ENCODE measurements at regions not wholly inside any gene's neighbourhood (a gene's known extent, or its start where the extent isn't known, plus 50 kb on each side); places are given as distances from the start of the nearest gene placed in this dataset.
A peak's percentile ranks its signal among the peaks of the same experiment; 100 is the strongest.
"Not testable (repeated sequence)": the region's sequence is repeated elsewhere in the genome, so short reads cannot be mapped to it uniquely, and the experiment has no call there.

- peaks cover 18% of the 10 kb centered on the region for H3K4me1 Mint-ChIP-seq (ENCODE audit: low read depth)
- no peaks in the 10 kb centered on the region for H3K9me3 Mint-ChIP-seq (ENCODE audit: low read depth)
- H3K4me3 Mint-ChIP-seq (ENCODE audit: unreplicated experiment), result no peak overlapping the region
- no peak for DNase-seq (ENCODE audit: low spot score)
- no peaks in the 10 kb centered on the region for H3K36me3 Mint-ChIP-seq (ENCODE audit: low read depth)
- no peaks in the 10 kb centered on the region for H3K27me3 Mint-ChIP-seq (ENCODE audit: low read depth)
- no peak overlapping the region for H3K27ac Mint-ChIP-seq (ENCODE audit: unreplicated experiment)
- TF ChIP-seq CTCF (IDR thresholded peaks at IDR 0.05), result no peak
Measured at GRCh38 chr11:37456746-37457145, 858.7 kb upstream of the RAG2 start.

GRCh38 chr11:37451903-37452302 is 853.9 kb upstream of the RAG2 start:
- H3K27ac Mint-ChIP-seq (ENCODE audit: unreplicated experiment), result no peak overlapping the region
- H3K4me1 Mint-ChIP-seq (ENCODE audit: low read depth), result peaks cover 29% of the 10 kb centered on the region
- H3K36me3 Mint-ChIP-seq (ENCODE audit: low read depth), result no peaks in the 10 kb centered on the region
- DNase-seq (ENCODE audit: low spot score), result no peak
- H3K4me3 Mint-ChIP-seq (ENCODE audit: unreplicated experiment), result no peak overlapping the region
- no peaks in the 10 kb centered on the region for H3K9me3 Mint-ChIP-seq (ENCODE audit: low read depth)
- no peak for TF ChIP-seq CTCF (IDR thresholded peaks at IDR 0.05)
- H3K27me3 Mint-ChIP-seq (ENCODE audit: low read depth), result no peaks in the 10 kb centered on the region

GRCh38 chr11:37450613-37451012 is 852.6 kb upstream of the RAG2 start:
- TF ChIP-seq CTCF (IDR thresholded peaks at IDR 0.05), result no peak
- no peaks in the 10 kb centered on the region for H3K36me3 Mint-ChIP-seq (ENCODE audit: low read depth)
- H3K4me1 Mint-ChIP-seq (ENCODE audit: low read depth), result peaks cover 29% of the 10 kb centered on the region
- H3K27ac Mint-ChIP-seq (ENCODE audit: unreplicated experiment), result no peak overlapping the region
- no peaks in the 10 kb centered on the region for H3K27me3 Mint-ChIP-seq (ENCODE audit: low read depth)
- no peak for DNase-seq (ENCODE audit: low spot score)
- no peaks in the 10 kb centered on the region for H3K9me3 Mint-ChIP-seq (ENCODE audit: low read depth)
- H3K4me3 Mint-ChIP-seq (ENCODE audit: unreplicated experiment), result no peak overlapping the region

GRCh38 chr11:37449146-37449545 is 851.1 kb upstream of the RAG2 start:
- H3K4me3 Mint-ChIP-seq (ENCODE audit: unreplicated experiment), result no peak overlapping the region
- H3K4me1 Mint-ChIP-seq (ENCODE audit: low read depth), result peaks cover 29% of the 10 kb centered on the region
- no peak overlapping the region for H3K27ac Mint-ChIP-seq (ENCODE audit: unreplicated experiment)
- H3K27me3 Mint-ChIP-seq (ENCODE audit: low read depth), result no peaks in the 10 kb centered on the region
- no peak for DNase-seq (ENCODE audit: low spot score)
- TF ChIP-seq CTCF (IDR thresholded peaks at IDR 0.05), result peak; percentile 89
- H3K36me3 Mint-ChIP-seq (ENCODE audit: low read depth), result no peaks in the 10 kb centered on the region
- H3K9me3 Mint-ChIP-seq (ENCODE audit: low read depth), result no peaks in the 10 kb centered on the region

- Mint-ChIP-seq H3K36me3 (ENCODE audit: low read depth) (no peaks in the 10 kb centered on the region), H3K4me3 (ENCODE audit: unreplicated experiment) (no peak overlapping the region), H3K4me1 (ENCODE audit: low read depth) (no peaks in the 10 kb centered on the region), H3K27me3 (ENCODE audit: low read depth) (no peaks in the 10 kb centered on the region), H3K27ac (ENCODE audit: unreplicated experiment) (no peak overlapping the region), H3K9me3 (ENCODE audit: low read depth) (peaks cover 5% of the 10 kb centered on the region)
- no peak for TF ChIP-seq CTCF (IDR thresholded peaks at IDR 0.05)
- no peak for DNase-seq (ENCODE audit: low spot score)
Measured at GRCh38 chr11:37442576-37442975, 844.5 kb upstream of the RAG2 start.

- H3K4me1 Mint-ChIP-seq (ENCODE audit: low read depth); H3K4me3 Mint-ChIP-seq (ENCODE audit: unreplicated experiment); H3K27me3 Mint-ChIP-seq (ENCODE audit: low read depth); H3K36me3 Mint-ChIP-seq (ENCODE audit: low read depth); H3K27ac Mint-ChIP-seq (ENCODE audit: unreplicated experiment): not testable (repeated sequence)
- peak; percentile 83 for DNase-seq (ENCODE audit: low spot score)
- H3K9me3 Mint-ChIP-seq (ENCODE audit: low read depth), result peaks cover 22% of the 10 kb centered on the region
Measured at GRCh38 chr11:37431633-37432230, 833.7 kb upstream of the RAG2 start.

GRCh38 chr11:37430966-37431632 is 833.1 kb upstream of the RAG2 start:
- H3K4me1 Mint-ChIP-seq (ENCODE audit: low read depth); H3K36me3 Mint-ChIP-seq (ENCODE audit: low read depth); H3K4me3 Mint-ChIP-seq (ENCODE audit: unreplicated experiment); H3K27me3 Mint-ChIP-seq (ENCODE audit: low read depth); H3K27ac Mint-ChIP-seq (ENCODE audit: unreplicated experiment): not testable (repeated sequence)
- peak; percentile 77 for DNase-seq (ENCODE audit: low spot score)
- H3K9me3 Mint-ChIP-seq (ENCODE audit: low read depth), result peaks cover 23% of the 10 kb centered on the region

Data from chondrocyte (in vitro differentiated cells).